ENCODE measurements at regions not wholly inside any gene's neighbourhood (a gene's known extent, or its start where the extent isn't known, plus 50 kb on each side); places are given as distances from the start of the nearest gene placed in this dataset.

DNA sequence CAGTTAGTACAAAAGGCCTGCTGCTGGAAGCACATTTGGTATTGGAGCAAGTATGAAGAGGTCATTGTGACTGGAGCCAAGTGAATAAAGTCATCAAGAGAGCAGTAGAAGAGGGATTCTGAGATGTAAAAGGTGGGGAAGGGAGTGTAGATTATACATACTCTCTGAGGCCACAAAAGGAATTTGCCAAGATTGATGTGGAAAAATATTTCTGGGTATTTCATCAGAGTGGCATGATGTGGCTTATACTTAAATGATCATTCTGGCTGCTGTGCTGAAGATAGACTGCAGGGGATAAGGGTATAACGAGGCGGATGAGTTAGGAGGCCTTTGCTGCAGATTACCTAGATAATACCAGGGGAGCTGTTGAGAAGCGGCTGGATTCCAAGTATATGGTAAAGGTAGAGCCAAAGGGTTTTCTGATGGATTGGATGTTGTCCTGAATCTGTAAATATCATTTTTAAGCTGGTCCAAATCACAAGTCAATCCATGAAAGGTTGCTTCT is 231.8 kb upstream of the AGA start:
- Histone ChIP-seq H3K36me3 (ENCODE audit: insufficient read depth, low read length, poor library complexity, severe bottlenecking) (no peaks in the 10 kb centered on the region), H3K4me1 (ENCODE audit: insufficient read depth, low read length, poor library complexity, severe bottlenecking) (no peaks in the 10 kb centered on the region), H3K27me3 (replicated peaks; ENCODE audit: insufficient read depth, low read depth, low read length, poor library complexity) (no peaks in the 10 kb centered on the region), H3K4me3 (ENCODE audit: low read depth, low read length, poor library complexity, severe bottlenecking) (no peak overlapping the region), H3K9me3 (ENCODE audit: low read depth, low read length, poor library complexity, severe bottlenecking) (no peaks in the 10 kb centered on the region), H3K27ac (ENCODE audit: low read depth, low read length, poor library complexity, severe bottlenecking) (no peak overlapping the region)
- intact Hi-C loops (cut with micrococcal nuclease; ENCODE audit: unreplicated experiment): no loop called here
- TF ChIP-seq, protein P1, sequence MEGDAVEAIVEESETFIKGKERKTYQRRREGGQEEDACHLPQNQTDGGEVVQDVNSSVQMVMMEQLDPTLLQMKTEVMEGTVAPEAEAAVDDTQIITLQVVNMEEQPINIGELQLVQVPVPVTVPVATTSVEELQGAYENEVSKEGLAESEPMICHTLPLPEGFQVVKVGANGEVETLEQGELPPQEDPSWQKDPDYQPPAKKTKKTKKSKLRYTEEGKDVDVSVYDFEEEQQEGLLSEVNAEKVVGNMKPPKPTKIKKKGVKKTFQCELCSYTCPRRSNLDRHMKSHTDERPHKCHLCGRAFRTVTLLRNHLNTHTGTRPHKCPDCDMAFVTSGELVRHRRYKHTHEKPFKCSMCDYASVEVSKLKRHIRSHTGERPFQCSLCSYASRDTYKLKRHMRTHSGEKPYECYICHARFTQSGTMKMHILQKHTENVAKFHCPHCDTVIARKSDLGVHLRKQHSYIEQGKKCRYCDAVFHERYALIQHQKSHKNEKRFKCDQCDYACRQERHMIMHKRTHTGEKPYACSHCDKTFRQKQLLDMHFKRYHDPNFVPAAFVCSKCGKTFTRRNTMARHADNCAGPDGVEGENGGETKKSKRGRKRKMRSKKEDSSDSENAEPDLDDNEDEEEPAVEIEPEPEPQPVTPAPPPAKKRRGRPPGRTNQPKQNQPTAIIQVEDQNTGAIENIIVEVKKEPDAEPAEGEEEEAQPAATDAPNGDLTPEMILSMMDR (conservative IDR thresholded peaks at IDR 0.05; ENCODE audit: low read depth, low read length): no peak
- TF ChIP-seq EZH2 (IDR thresholded peaks at IDR 0.05; ENCODE audit: borderline replicate concordance, low read depth, low read length, poor library complexity, severe bottlenecking): no peak
- ChIA-PET CTCF (no interaction called here), POLR2A (ENCODE audit: low non-redundant PET) (no interaction called here)
- no peak for DNase-seq (ENCODE audit: low spot score)
- no TSS peak for BruUV-seq (replicated peaks)

DNA sequence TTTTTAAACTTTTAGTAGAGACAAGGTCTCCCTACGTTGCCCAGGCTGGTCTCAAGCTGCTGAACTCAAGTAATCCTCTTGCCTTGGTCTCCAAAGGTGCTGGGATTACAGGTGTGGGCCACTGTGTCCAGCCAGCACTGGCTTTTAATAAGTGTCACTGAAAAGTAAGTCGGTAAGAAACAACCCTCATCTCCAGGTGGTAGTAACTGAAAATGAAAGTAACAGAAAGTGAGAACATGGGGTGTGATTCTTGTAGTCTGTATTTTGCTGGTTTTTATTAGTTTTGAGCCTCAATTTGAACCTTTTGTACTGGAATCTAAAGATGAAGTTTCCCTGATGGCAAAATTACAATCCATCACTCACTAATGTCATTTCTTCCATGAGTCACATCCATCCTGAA is 238.1 kb upstream of the AGA start:
- H3K27ac ChIP-seq (ENCODE audit: low read depth, low read length, poor library complexity, severe bottlenecking): no peak overlapping the region
- intact Hi-C loops (cut with micrococcal nuclease; ENCODE audit: unreplicated experiment): no loop called here
- no peak for DNase-seq (ENCODE audit: low spot score)
- TF ChIP-seq EZH2 (IDR thresholded peaks at IDR 0.05; ENCODE audit: borderline replicate concordance, low read depth, low read length, poor library complexity, severe bottlenecking): no peak
- TF ChIP-seq, protein P1 (conservative IDR thresholded peaks at IDR 0.05; ENCODE audit: low read depth, low read length): no peak
- ChIA-PET CTCF (no interaction called here), POLR2A (ENCODE audit: low non-redundant PET) (no interaction called here)
- no peaks in the 10 kb centered on the region for H3K9me3 ChIP-seq (ENCODE audit: low read depth, low read length, poor library complexity, severe bottlenecking)
- BruUV-seq (replicated peaks): no TSS peak
- H3K4me1 ChIP-seq (ENCODE audit: insufficient read depth, low read length, poor library complexity, severe bottlenecking): no peaks in the 10 kb centered on the region
- H3K4me3 ChIP-seq (ENCODE audit: low read depth, low read length, poor library complexity, severe bottlenecking): no peak overlapping the region
- no peaks in the 10 kb centered on the region for H3K27me3 ChIP-seq (replicated peaks; ENCODE audit: insufficient read depth, low read depth, low read length, poor library complexity)
- H3K36me3 ChIP-seq (ENCODE audit: insufficient read depth, low read length, poor library complexity, severe bottlenecking): no peaks in the 10 kb centered on the region

DNA sequence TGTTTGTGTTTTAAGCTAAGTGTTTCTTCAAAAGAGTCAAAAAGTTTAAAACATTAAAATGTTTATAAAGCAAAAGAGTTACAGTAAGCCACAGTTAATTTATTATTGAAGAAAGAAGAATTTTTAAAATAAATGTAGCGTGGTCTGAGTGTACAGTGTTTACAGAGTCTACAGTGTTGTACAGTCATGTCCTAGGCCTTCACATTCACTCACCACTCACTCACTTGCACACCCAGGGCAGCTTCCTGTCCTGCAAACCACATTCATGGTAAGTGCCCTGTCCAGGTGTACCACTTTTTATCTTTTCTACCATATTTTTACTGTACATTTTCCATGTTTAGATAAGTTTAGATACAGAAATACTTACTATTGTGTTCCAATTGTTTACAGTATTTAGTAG is 239.7 kb upstream of the AGA start:
- H3K4me3 ChIP-seq (ENCODE audit: low read depth, low read length, poor library complexity, severe bottlenecking): no peak overlapping the region
- H3K27ac ChIP-seq (ENCODE audit: low read depth, low read length, poor library complexity, severe bottlenecking): no peak overlapping the region
- no TSS peak for BruUV-seq (replicated peaks)
- H3K27me3 ChIP-seq (replicated peaks; ENCODE audit: insufficient read depth, low read depth, low read length, poor library complexity): no peaks in the 10 kb centered on the region
- H3K4me1 ChIP-seq (ENCODE audit: insufficient read depth, low read length, poor library complexity, severe bottlenecking): no peaks in the 10 kb centered on the region
- no peak for TF ChIP-seq EZH2 (IDR thresholded peaks at IDR 0.05; ENCODE audit: borderline replicate concordance, low read depth, low read length, poor library complexity, severe bottlenecking)
- TF ChIP-seq, protein P1 (conservative IDR thresholded peaks at IDR 0.05; ENCODE audit: low read depth, low read length): no peak
- POLR2A ChIA-PET (ENCODE audit: low non-redundant PET): no interaction called here
- no peaks in the 10 kb centered on the region for H3K9me3 ChIP-seq (ENCODE audit: low read depth, low read length, poor library complexity, severe bottlenecking)
- intact Hi-C loops (cut with micrococcal nuclease; ENCODE audit: unreplicated experiment): no loop called here
- CTCF ChIA-PET: no interaction called here
- H3K36me3 ChIP-seq (ENCODE audit: insufficient read depth, low read length, poor library complexity, severe bottlenecking): no peaks in the 10 kb centered on the region
- DNase-seq (ENCODE audit: low spot score): no peak
